K562 (cell line): ENCODE measurements at regions not wholly inside any gene's neighbourhood (a gene's known extent, or its start where the extent isn't known, plus 50 kb on each side); places are given as distances from the start of the nearest gene placed in this dataset.

Experiments
- ARHGAP35 ChIP-seq: fragments of 450-650 bp; IDR thresholded peaks from 2 replicates; pipeline ENCODE4 v1.6.1; 2018; ENCODE audit not compliant: partially characterized antibody
- ATF1 ChIP-seq, 2 experiments: fragments of 450-650 bp in 1 of 2; IDR thresholded peaks; 2 replicates each; pipeline ENCODE4 v1.6.1; 2016; ENCODE audit warnings: missing compliant biosample characterization in 1 of 2, missing genetic modification characterization in 1 of 2
- CBX1 ChIP-seq: sonication (generic); IDR thresholded peaks from 2 replicates; pipeline ENCODE4 v1.6.1; 2016; ENCODE audit warnings: antibody characterized with exemption, low read depth, mild to moderate bottlenecking
- DPF2 ChIP-seq: fragments of 450-650 bp; IDR thresholded peaks from 2 replicates; pipeline ENCODE4 v1.6.1; 2016
- ETS2 ChIP-seq: IDR thresholded peaks from 2 replicates; pipeline ENCODE4 v1.6.1; 2016; ENCODE audit warnings: borderline replicate concordance, missing genetic modification characterization, mild to moderate bottlenecking, moderate library complexity, missing compliant biosample characterization; ENCODE audit not compliant: poor library complexity, severe bottlenecking
- JUND ChIP-seq, 2 experiments: IDR thresholded peaks; 2 replicates in 1 of 2; 3 replicates in 1 of 2; pipeline ENCODE4 v1.6.1; 2011; ENCODE audit warnings: borderline replicate concordance in 2 of 2, low read depth in 2 of 2, low read length in 2 of 2, improper control_type of control experiment in 1 of 2, missing biosample characterization in 1 of 2, missing genetic modification characterization in 1 of 2, missing genetic modification reagents in 1 of 2
- NCOR1 ChIP-seq: fragments of 450-650 bp; IDR thresholded peaks from 2 replicates; pipeline ENCODE4 v1.6.1; 2016; ENCODE audit warnings: mild to moderate bottlenecking, moderate library complexity
- NR2C2 ChIP-seq, 2 experiments: fragments of 200-800 bp in 1 of 2; sonication (Bioruptor generic) in 1 of 2; sonication (generic) in 1 of 2; formaldehyde crosslinking in 1 of 2; IDR thresholded peaks; 2 replicates each; pipeline versions ENCODE4 v1.6.1 to v1.8.0; 2016 to 2022; ENCODE audit warnings: mild to moderate bottlenecking in 1 of 2, missing compliant biosample characterization in 1 of 2, missing genetic modification characterization in 1 of 2, missing genetic modification reagents in 1 of 2
- POLR2AphosphoS2 ChIP-seq: IDR thresholded peaks from 2 replicates; pipeline ENCODE4 v1.6.1; 2012; ENCODE audit warnings: low read length, improper control_type of control experiment
- RBBP5 ChIP-seq: fragments of 200-600 bp; sonication (generic); IDR thresholded peaks from 2 replicates; pipeline ENCODE4 v1.6.1; 2012; ENCODE audit warnings: borderline replicate concordance, mild to moderate bottlenecking, low read length, control low read depth, inconsistent platforms; ENCODE audit not compliant: insufficient read depth, poor library complexity, severe bottlenecking
- SMARCC2 ChIP-seq: fragments of 450-650 bp; IDR thresholded peaks from 2 replicates; pipeline ENCODE4 v1.6.1; 2017; ENCODE audit warnings: antibody characterized with exemption, moderate library complexity, mild to moderate bottlenecking, low read depth
- TAF15 ChIP-seq: fragments of 200-400 bp; formaldehyde crosslinking; IDR thresholded peaks from 2 replicates; pipeline ENCODE4 v1.6.1; 2017; ENCODE audit warnings: mild to moderate bottlenecking, low read depth, low read length, moderate library complexity
- TRIM24 ChIP-seq, 2 experiments: fragments of 450-650 bp; IDR thresholded peaks; 2 replicates each; pipeline ENCODE4 v1.6.1; 2016
- ZNF24 ChIP-seq: fragments of 450-650 bp; IDR thresholded peaks from 2 replicates; pipeline ENCODE4 v1.6.1; 2016
- ZNF644 ChIP-seq: fragments of 200-800 bp; sonication (Bioruptor generic); IDR thresholded peaks from 2 replicates; pipeline ENCODE4 v1.6.1; 2016; ENCODE audit warnings: low read depth, missing genetic modification characterization, missing compliant biosample characterization
- TF ChIP-seq, protein P1 (sequence below): sonication (generic); IDR thresholded peaks from 2 replicates; pipeline ENCODE4 v1.6.1; 2016
- TF ChIP-seq, protein P2 (sequence below), 2 experiments: IDR thresholded peaks; 2 replicates each; pipeline ENCODE4 v1.6.1; 2012; ENCODE audit warnings: improper control_type of control experiment in 2 of 2, low read depth in 2 of 2, low read length in 2 of 2, borderline replicate concordance in 1 of 2
- TF ChIP-seq, protein P3 (sequence below), 2 experiments: fragments of 450-650 bp; IDR thresholded peaks; 2 replicates each; pipeline ENCODE4 v1.6.1; 2016
- TF ChIP-seq, protein P4 (sequence below): fragments of 450-650 bp; formaldehyde crosslinking; IDR thresholded peaks from 2 replicates; pipeline ENCODE4 v1.4.0; 2022; ENCODE audit warnings: missing genetic modification characterization
- TF ChIP-seq, protein P5 (sequence below): sonication (generic); formaldehyde crosslinking; IDR thresholded peaks from 2 replicates; pipeline ENCODE4 v1.8.1; 2023; ENCODE audit warnings: mild to moderate bottlenecking, missing genetic modification reagents, moderate library complexity

DNA sequence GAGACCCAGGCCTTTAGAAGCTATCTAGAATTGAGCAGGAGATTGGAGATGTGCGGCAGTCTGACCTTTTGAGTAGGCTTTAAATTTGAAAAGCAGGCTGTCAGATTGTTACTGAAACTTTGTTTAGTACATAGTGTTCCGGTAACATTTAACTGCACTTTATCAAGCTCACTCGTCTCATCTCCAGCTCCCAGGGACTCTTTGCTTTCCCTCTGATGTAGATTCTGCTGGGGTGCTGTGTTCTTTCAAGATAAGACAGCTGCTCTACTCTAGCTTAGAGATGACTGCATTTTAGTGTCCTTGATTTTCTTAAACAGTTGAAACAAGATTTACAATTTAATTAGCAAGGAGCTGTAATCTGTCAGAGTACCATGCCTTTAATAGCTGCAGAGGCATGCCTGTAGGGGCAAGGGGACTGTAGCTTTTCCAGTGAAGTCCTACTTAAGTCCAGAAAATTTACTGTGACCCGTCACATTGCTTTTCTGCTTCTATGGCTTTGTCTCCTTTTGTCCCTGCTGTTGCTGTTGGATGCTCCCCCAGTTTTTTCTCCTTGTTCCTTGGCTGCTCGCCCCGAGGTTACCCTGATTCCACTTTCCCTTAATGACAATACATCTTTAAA, 56.4 kb upstream of the MTPN start (continued):
- TF ChIP-seq, protein P1, sequence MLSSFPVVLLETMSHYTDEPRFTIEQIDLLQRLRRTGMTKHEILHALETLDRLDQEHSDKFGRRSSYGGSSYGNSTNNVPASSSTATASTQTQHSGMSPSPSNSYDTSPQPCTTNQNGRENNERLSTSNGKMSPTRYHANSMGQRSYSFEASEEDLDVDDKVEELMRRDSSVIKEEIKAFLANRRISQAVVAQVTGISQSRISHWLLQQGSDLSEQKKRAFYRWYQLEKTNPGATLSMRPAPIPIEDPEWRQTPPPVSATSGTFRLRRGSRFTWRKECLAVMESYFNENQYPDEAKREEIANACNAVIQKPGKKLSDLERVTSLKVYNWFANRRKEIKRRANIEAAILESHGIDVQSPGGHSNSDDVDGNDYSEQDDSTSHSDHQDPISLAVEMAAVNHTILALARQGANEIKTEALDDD, result peak; percentile 82; the same call in 1 of the 2 replicates
- TF ChIP-seq, protein P2, sequence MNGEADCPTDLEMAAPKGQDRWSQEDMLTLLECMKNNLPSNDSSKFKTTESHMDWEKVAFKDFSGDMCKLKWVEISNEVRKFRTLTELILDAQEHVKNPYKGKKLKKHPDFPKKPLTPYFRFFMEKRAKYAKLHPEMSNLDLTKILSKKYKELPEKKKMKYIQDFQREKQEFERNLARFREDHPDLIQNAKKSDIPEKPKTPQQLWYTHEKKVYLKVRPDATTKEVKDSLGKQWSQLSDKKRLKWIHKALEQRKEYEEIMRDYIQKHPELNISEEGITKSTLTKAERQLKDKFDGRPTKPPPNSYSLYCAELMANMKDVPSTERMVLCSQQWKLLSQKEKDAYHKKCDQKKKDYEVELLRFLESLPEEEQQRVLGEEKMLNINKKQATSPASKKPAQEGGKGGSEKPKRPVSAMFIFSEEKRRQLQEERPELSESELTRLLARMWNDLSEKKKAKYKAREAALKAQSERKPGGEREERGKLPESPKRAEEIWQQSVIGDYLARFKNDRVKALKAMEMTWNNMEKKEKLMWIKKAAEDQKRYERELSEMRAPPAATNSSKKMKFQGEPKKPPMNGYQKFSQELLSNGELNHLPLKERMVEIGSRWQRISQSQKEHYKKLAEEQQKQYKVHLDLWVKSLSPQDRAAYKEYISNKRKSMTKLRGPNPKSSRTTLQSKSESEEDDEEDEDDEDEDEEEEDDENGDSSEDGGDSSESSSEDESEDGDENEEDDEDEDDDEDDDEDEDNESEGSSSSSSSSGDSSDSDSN (IDR thresholded peaks at IDR 0.05; ENCODE audit: borderline replicate concordance in 1 of 2, low read depth in 2 of 2, low read length in 2 of 2), result 0 out of 4 replicates have a peak, but pooled peaks of 1 of the 2 experiments have one; percentile 21
- TF ChIP-seq, protein P3, sequence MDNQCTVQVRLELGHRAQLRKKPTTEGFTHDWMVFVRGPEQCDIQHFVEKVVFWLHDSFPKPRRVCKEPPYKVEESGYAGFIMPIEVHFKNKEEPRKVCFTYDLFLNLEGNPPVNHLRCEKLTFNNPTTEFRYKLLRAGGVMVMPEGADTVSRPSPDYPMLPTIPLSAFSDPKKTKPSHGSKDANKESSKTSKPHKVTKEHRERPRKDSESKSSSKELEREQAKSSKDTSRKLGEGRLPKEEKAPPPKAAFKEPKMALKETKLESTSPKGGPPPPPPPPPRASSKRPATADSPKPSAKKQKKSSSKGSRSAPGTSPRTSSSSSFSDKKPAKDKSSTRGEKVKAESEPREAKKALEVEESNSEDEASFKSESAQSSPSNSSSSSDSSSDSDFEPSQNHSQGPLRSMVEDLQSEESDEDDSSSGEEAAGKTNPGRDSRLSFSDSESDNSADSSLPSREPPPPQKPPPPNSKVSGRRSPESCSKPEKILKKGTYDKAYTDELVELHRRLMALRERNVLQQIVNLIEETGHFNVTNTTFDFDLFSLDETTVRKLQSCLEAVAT (IDR thresholded peaks at IDR 0.05), result no peak
- TF ChIP-seq, protein P4, sequence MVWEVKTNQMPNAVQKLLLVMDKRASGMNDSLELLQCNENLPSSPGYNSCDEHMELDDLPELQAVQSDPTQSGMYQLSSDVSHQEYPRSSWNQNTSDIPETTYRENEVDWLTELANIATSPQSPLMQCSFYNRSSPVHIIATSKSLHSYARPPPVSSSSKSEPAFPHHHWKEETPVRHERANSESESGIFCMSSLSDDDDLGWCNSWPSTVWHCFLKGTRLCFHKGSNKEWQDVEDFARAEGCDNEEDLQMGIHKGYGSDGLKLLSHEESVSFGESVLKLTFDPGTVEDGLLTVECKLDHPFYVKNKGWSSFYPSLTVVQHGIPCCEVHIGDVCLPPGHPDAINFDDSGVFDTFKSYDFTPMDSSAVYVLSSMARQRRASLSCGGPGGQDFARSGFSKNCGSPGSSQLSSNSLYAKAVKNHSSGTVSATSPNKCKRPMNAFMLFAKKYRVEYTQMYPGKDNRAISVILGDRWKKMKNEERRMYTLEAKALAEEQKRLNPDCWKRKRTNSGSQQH, result no peak
- TF ChIP-seq ZNF644 (peak; percentile 84), RBBP5 (peak; percentile 24), ETS2 (no peak), JUND (IDR thresholded peaks at IDR 0.05; ENCODE audit: borderline replicate concordance, low read depth, low read length) (peak; percentile 66), JUND (tag; IDR thresholded peaks at IDR 0.05; ENCODE audit: borderline replicate concordance, low read depth, low read length) (no peak), ZNF24 (no peak), POLR2AphosphoS2 (no peak), DPF2 (peak; percentile 96), NCOR1 (peak; percentile 96), TAF15 (no peak), TRIM24 (IDR thresholded peaks at IDR 0.05) (peak; percentile 92 to 95), ATF1 (CRISPR knock-in tag; IDR thresholded peaks at IDR 0.05) (no peak), ATF1 (tag; IDR thresholded peaks at IDR 0.05) (peak; percentile 41; the same call in 1 of the 2 replicates), ARHGAP35 (peak; percentile 46), SMARCC2 (peak; percentile 79; the same call in 1 of the 2 replicates), NR2C2 (CRISPR knock-in tag; IDR thresholded peaks at IDR 0.05) (no peak), NR2C2 (tag; IDR thresholded peaks at IDR 0.05) (0 out of 2 replicates have a peak, but pooled peaks have one; percentile 20), CBX1 (0 out of 2 replicates have a peak, but pooled peaks have one; percentile 20)
- TF ChIP-seq, protein P5, sequence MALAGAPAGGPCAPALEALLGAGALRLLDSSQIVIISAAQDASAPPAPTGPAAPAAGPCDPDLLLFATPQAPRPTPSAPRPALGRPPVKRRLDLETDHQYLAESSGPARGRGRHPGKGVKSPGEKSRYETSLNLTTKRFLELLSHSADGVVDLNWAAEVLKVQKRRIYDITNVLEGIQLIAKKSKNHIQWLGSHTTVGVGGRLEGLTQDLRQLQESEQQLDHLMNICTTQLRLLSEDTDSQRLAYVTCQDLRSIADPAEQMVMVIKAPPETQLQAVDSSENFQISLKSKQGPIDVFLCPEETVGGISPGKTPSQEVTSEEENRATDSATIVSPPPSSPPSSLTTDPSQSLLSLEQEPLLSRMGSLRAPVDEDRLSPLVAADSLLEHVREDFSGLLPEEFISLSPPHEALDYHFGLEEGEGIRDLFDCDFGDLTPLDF (CRISPR knock-in tag), result no peak
